ENCODE measurements at regions not wholly inside any gene's neighbourhood (a gene's known extent, or its start where the extent isn't known, plus 50 kb on each side); places are given as distances from the start of the nearest gene placed in this dataset.

- no peak for TF ChIP-seq CTCF (IDR thresholded peaks at IDR 0.05 in 8 of 11, conservative IDR thresholded peaks at IDR 0.05 in 3 of 11)
- TF ChIP-seq POLR2A (IDR thresholded peaks at IDR 0.05), result no peak
- no peak for TF ChIP-seq POLR2AphosphoS5 (IDR thresholded peaks at IDR 0.05)
Observed at GRCh38 chr20:58005581-58006345, 222.7 kb downstream of the ANKRD60 start.
